GM13976 (cell line): ENCODE measurements at regions not wholly inside any gene's neighbourhood (a gene's known extent, or its start where the extent isn't known, plus 50 kb on each side); places are given as distances from the start of the nearest gene placed in this dataset.
"Not testable (repeated sequence)": the region's sequence is repeated elsewhere in the genome, so short reads cannot be mapped to it uniquely, and the experiment has no call there.

ENCODE experiments used
- DNase-seq: peaks from one replicate; pipeline ENCODE4 v3.0.0; 2012; ENCODE audit warnings: low spot score
- in situ Hi-C: fragments of 300-500 bp; cut with MboI; formaldehyde crosslinking; loops from one replicate; pipeline ENCODE4 v1.12.0; 2022; ENCODE audit warnings: low sequenced_read_pairs, mixed read lengths, inconsistent platforms; ENCODE audit not compliant: unreplicated experiment
- TF ChIP-seq, protein P1 (sequence below): IDR thresholded peaks from 2 replicates; pipeline ENCODE4 v1.5.1; 2012; ENCODE audit warnings: borderline replicate concordance, mild to moderate bottlenecking; ENCODE audit not compliant: insufficient read depth; ENCODE audit errors: extremely low read depth, missing control alignments, control extremely low read depth

DNA sequence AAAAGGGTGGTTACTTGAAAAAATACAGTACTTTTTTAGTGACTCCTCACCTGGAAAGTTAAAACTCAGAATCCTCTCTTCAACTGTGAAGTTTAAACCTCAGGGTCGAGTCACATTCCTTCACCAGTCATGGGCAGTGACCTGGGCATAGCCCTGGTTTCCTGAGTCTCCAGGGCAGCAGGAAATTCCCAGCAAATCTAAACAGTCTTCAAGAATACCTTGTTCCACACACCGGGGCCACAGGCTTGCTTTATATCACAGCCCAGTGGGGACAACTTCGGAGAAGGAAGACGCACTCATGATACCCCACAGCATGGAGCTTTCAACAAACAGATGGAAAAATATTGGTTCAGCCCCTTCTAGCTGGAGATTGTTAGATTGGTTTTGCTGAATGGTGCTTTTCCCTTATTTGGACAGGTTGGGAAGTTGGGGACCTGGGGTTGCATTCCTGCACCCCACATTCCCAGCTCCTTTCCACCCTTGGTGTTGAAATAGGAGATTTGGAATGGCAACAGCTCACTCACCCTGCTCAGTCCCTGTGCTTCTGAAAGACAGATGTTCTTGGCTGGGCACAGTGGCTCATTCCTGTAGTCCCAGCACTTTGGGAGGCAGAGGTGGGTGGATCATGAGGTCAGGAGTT is 113.0 kb upstream of the TMEM170B start:
- TF ChIP-seq, protein P1, sequence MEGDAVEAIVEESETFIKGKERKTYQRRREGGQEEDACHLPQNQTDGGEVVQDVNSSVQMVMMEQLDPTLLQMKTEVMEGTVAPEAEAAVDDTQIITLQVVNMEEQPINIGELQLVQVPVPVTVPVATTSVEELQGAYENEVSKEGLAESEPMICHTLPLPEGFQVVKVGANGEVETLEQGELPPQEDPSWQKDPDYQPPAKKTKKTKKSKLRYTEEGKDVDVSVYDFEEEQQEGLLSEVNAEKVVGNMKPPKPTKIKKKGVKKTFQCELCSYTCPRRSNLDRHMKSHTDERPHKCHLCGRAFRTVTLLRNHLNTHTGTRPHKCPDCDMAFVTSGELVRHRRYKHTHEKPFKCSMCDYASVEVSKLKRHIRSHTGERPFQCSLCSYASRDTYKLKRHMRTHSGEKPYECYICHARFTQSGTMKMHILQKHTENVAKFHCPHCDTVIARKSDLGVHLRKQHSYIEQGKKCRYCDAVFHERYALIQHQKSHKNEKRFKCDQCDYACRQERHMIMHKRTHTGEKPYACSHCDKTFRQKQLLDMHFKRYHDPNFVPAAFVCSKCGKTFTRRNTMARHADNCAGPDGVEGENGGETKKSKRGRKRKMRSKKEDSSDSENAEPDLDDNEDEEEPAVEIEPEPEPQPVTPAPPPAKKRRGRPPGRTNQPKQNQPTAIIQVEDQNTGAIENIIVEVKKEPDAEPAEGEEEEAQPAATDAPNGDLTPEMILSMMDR: no peak
- in situ Hi-C loops: no loop called here
- DNase-seq: no peak

- no peak for DNase-seq
- in situ Hi-C loops: no loop called here
- TF ChIP-seq, protein P1: no peak
Observed at GRCh38 chr6:11423667-11424066, 113.9 kb upstream of the TMEM170B start.

- TF ChIP-seq, protein P1: no peak
- no peak for DNase-seq
- in situ Hi-C loops: no loop called here
Observed at GRCh38 chr6:11423072-11423471, 114.5 kb upstream of the TMEM170B start.

DNA sequence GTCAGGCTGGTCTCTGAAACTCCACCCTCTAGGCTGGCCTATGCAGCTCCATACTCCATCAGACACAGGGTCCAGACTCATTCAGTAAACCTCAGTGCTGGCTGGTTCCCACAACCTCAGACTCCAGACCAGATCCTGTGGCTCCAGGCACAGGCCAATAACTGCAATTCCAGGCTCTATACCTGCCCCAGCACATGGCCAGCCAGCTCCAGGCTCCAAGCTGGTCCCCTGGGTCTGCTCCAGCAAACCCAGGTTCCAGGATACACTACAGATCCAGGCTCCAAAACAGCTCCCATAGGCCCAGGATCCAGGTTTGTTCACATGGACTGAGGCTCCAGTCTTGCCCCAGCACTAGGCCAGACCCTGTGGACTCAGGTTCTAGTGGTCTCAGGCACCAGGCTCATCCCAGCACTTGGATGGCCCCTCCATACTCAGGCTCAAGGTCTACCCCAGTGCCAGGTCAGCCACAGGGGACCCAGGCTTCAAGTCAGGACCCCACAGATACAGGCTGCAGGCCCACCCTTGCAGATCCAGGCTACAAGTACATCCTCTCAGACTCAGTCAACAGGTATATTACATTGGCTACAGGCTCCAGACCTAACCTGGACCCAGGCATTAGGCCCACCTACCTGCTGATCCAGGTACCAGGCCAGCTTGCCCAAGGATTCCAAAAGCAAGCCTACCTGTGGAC is 117.6 kb upstream of the TMEM170B start:
- no peak for DNase-seq
- TF ChIP-seq, protein P1: no peak
- in situ Hi-C loops: no loop called here

GRCh38 chr6:11418290-11418905 is 119.2 kb upstream of the TMEM170B start:
- no peak for DNase-seq
- in situ Hi-C loops: no loop called here
- TF ChIP-seq, protein P1: no peak

- no peak for DNase-seq
- TF ChIP-seq, protein P1: no peak
- in situ Hi-C loops: no loop called here
Observed at GRCh38 chr6:11416936-11417576, 120.5 kb upstream of the TMEM170B start.

GRCh38 chr6:11416099-11416935 is 121.2 kb upstream of the TMEM170B start:
- DNase-seq, in situ Hi-C loops: not testable (repeated sequence)
